NCI-H345 treated with DMSO at 0.1 percent for 48 hours (cell line): ENCODE measurements at regions not wholly inside any gene's neighbourhood (a gene's known extent, or its start where the extent isn't known, plus 50 kb on each side); places are given as distances from the start of the nearest gene placed in this dataset.
"Not testable (repeated sequence)": the region's sequence is repeated elsewhere in the genome, so short reads cannot be mapped to it uniquely, and the experiment has no call there.

Experiments used
- DNase-seq: peaks from one replicate; lab custom pipeline; 2025; ENCODE audit not compliant: unreplicated experiment; lab: John Stamatoyannopoulos, UW

GRCh38 chr11:96986516-96986915 lies 596.7 kb downstream of the JRKL start:
- no peak for DNase-seq

- DNase-seq, result no peak
These were observed 601.1 kb downstream of the JRKL start for GRCh38 chr11:96990914-96991313.

- no peak for DNase-seq
These were observed 610.7 kb downstream of the JRKL start for GRCh38 chr11:97000481-97000880.

GRCh38 chr11:97007283-97007682 lies 617.5 kb downstream of the JRKL start:
- DNase-seq, result no peak

- DNase-seq, result no peak
These were observed 619.8 kb downstream of the JRKL start for GRCh38 chr11:97009613-97010012.

- not testable (repeated sequence) for DNase-seq
These were observed 621.2 kb downstream of the JRKL start for GRCh38 chr11:97010997-97011396.

- no peak for DNase-seq
These were observed 625.5 kb downstream of the JRKL start for GRCh38 chr11:97015327-97015726.

GRCh38 chr11:97019305-97019704 lies 629.5 kb downstream of the JRKL start:
- no peak for DNase-seq

GRCh38 chr11:97019754-97020153 lies 629.9 kb downstream of the JRKL start:
- no peak for DNase-seq

GRCh38 chr11:97022955-97023354 lies 633.1 kb downstream of the JRKL start:
- DNase-seq, result no peak

GRCh38 chr11:97028836-97029406 lies 639.1 kb downstream of the JRKL start:
- no peak for DNase-seq

GRCh38 chr11:97033178-97033577 lies 643.4 kb downstream of the JRKL start:
- DNase-seq, result no peak

GRCh38 chr11:97048481-97048880 lies 658.7 kb downstream of the JRKL start:
- DNase-seq, result no peak

GRCh38 chr11:97060184-97060583 lies 670.4 kb downstream of the JRKL start:
- no peak for DNase-seq

- no peak for DNase-seq
These were observed 679.3 kb downstream of the JRKL start for GRCh38 chr11:97069160-97069559.

GRCh38 chr11:97072420-97072819 lies 682.6 kb downstream of the JRKL start:
- DNase-seq, result no peak

- not testable (repeated sequence) for DNase-seq
These were observed 686.9 kb downstream of the JRKL start for GRCh38 chr11:97076666-97077065.

- DNase-seq, result no peak
These were observed 688.6 kb downstream of the JRKL start for GRCh38 chr11:97078443-97078842.

GRCh38 chr11:97079244-97079643 lies 689.4 kb downstream of the JRKL start:
- no peak for DNase-seq

- DNase-seq, result no peak
These were observed 697.6 kb downstream of the JRKL start for GRCh38 chr11:97087419-97087818.

- DNase-seq, result no peak
These were observed 703.0 kb downstream of the JRKL start for GRCh38 chr11:97092823-97093222.

- DNase-seq, result not testable (repeated sequence)
These were observed 712.4 kb downstream of the JRKL start for GRCh38 chr11:97102180-97102579.

GRCh38 chr11:97107604-97108003 lies 717.8 kb downstream of the JRKL start:
- no peak for DNase-seq

- no peak for DNase-seq
These were observed 719.3 kb downstream of the JRKL start for GRCh38 chr11:97109078-97109477.
